Testis (tissue), 2 donors: ENCODE measurements at regions not wholly inside any gene's neighbourhood (a gene's known extent, or its start where the extent isn't known, plus 50 kb on each side); places are given as distances from the start of the nearest gene placed in this dataset.

Experiments used
- POLR2A ChIP-seq: fragments of 450-650 bp; IDR thresholded peaks from one replicate; pipeline ENCODE4 v1.6.1; 2017; ENCODE audit warnings: antibody characterized with exemption, mild to moderate bottlenecking, moderate library complexity
- TF ChIP-seq, protein P1 (sequence below), 3 experiments: fragments of 450-650 bp in 2 of 3; fragments of 200-600 bp in 1 of 3; sonication (generic) in 1 of 3; IDR thresholded peaks; one replicate each; pipeline ENCODE4 v1.5.1; 2016 to 2019; ENCODE audit warnings: antibody characterized with exemption in 3 of 3, mild to moderate bottlenecking in 2 of 3, moderate library complexity in 1 of 3

DNA sequence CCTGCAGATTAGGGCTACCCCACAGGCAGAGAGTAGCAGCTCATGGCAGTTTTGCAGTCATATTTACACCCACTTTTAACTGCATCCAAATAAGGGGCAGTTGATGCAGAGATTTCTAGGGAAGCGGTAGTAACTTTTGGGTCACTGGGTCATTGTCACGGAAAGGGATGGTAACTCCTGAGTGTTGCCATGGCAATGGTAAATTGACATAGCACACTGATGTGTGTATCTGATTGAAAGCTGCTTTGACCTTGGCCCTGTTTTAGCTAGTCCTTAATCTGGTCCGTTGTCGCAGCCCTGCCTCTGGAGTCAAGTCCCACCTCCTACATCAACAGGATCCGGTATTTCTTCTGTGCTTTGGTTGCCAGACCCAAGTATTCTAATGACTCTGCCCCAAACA lies 199.1 kb upstream of the TCF21 start:
- TF ChIP-seq, protein P1, sequence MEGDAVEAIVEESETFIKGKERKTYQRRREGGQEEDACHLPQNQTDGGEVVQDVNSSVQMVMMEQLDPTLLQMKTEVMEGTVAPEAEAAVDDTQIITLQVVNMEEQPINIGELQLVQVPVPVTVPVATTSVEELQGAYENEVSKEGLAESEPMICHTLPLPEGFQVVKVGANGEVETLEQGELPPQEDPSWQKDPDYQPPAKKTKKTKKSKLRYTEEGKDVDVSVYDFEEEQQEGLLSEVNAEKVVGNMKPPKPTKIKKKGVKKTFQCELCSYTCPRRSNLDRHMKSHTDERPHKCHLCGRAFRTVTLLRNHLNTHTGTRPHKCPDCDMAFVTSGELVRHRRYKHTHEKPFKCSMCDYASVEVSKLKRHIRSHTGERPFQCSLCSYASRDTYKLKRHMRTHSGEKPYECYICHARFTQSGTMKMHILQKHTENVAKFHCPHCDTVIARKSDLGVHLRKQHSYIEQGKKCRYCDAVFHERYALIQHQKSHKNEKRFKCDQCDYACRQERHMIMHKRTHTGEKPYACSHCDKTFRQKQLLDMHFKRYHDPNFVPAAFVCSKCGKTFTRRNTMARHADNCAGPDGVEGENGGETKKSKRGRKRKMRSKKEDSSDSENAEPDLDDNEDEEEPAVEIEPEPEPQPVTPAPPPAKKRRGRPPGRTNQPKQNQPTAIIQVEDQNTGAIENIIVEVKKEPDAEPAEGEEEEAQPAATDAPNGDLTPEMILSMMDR (IDR thresholded peaks at IDR 0.05), result no peak
- no peak for TF ChIP-seq POLR2A
